ENCODE measurements at regions not wholly inside any gene's neighbourhood (a gene's known extent, or its start where the extent isn't known, plus 50 kb on each side); places are given as distances from the start of the nearest gene placed in this dataset.

DNA sequence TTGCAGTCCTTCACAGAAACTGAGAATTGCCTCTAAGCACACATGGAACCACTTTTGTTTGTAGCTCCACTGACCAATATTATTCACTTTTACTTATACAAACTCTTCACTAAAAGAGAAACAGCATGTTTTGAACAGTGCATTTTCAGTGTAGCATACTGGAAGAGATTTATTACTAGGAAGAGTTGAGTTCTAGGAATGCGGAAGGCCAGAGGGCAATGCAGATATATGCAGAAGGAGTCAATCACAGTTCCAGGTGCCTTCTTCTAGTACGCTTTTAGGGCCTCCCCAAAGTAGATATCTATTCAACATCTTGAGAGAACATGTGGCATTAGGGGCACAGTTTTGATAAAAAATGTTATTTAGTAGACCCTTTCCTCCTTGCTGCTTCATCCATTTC, 1654.0 kb upstream of the ZEB2 start:
- no peak for DNase-seq

DNA sequence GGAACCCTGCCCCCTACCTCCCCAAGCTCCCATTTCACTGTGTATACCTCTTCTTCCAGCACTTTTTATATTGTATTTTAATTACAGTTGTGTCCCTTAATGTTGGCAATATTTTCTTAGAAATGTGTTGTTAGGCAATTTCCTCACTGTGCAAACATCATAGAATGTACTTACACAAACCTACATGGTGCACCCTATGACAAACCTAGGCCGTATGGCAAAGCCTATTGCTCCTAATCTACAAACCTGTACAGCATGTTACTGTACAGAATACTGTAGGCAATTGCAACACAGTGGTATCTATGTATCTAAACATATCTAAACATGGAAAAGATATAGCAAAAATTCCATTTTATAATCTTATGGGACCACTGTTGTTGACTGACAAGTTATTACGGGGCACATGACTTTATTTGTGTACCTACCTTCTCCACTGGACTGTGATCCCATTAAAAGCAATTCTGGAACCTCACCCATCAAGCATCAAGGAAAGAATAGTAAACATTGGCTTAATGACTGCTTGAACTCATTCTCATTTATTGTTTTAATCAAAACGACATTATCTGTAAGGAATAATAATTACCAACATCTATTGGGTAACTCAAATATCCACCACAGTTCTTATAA, 1641.5 kb upstream of the ZEB2 start:
- no peak for DNase-seq

DNA sequence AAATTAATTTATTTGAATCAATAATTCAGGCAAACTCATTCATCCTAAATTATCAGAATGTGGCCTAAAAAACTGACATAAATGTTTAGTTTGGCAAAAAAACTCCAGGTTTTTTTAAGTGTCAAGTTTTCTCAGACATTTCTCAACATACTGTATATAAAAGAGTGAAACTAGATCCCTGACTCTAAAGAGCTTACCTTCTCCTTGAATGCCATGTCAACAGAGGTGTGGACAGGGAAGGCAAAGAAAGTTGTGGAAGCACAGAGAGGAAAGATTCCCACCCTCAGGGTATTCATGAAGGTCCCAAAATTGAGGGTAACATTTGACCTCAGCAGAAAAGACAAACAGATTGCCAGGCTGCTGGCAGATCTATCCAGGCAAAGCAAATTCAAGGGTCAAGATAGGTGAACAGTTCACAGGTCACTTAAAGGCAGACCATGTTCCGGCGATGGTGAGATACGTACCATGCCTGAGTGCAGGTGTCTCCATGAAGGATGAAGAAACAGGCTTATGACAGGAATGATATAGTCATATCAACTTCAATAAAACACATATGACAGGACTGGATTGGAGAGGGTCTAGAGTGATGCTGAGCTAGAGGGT, 1638.3 kb upstream of the ZEB2 start:
- DNase-seq = no peak

DNA sequence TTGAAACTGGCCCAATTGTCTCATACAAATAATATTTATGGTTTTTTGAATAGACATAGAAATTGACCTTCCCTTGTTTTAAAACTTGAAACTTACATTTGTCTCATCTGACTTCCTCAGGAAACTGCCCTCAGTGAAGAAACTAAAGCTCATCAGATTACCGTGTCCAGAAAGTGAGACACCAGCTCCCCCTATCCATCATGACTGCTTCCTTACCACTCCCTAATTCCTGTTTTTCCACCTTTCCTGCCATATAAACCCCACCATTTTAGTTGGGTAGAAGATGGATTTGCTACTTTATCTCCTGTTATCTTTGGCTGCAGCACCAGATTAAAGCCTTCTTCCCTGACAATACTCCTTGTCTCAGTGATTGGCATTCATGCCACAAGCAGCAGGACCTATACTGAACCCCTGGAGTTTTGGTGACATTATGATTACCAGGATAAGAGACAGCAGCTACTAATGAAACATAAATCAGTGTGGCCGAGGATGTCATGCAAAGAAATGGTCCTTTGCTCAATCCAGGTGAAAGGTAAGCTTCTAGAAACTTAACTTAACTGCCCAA, 1627.6 kb upstream of the ZEB2 start:
- DNase-seq = no peak

GRCh38 chr2:146143971-146144370, 1624.1 kb upstream of the ZEB2 start:
- peak; percentile 2 to 22 for DNase-seq

- DNase-seq = no peak
Measured at GRCh38 chr2:146138820-146139219, 1618.9 kb upstream of the ZEB2 start.

DNA sequence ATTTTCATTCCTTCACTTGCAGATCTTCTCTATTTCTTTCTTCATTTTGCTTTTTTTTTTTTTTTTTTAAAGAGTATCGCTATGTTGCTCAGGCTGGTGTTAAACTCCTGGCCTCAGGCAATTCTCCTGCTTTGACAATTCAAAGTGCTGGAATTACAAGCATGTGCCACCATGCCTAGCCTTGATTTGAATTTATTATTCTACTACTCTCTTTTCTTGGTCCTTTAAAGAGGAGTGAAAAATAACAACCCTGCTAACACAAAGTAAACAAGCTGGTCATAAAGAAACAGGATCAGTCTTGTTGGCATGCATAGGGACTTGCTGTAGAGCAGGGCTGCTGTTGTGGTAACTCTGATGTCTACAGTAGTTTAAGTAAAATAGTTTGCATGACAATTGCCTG, 1615.3 kb upstream of the ZEB2 start:
- no peak for DNase-seq

- DNase-seq = no peak
Measured at GRCh38 chr2:146131785-146132184, 1611.9 kb upstream of the ZEB2 start.

- DNase-seq = no peak
Measured at GRCh38 chr2:146131048-146131447, 1611.1 kb upstream of the ZEB2 start.

DNA sequence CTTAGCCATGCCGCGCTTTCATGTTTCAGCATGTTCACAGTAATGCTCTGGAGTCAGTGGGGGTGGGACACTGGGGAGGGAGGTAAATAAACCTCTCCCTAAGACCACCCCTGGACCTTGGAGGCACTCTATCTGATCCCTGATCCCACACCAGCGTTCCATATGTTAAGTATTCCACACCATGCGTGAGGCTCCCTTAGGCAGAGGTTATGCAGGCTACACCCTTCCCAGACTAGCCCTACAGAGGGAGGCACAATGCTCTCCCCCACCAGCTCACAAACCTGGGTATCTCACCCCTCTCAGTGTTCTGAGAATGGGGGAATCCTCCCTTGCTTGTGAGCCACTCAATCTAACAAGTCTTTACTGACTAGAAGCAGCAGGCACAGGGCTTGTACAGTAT, 1610.4 kb upstream of the ZEB2 start:
- no peak for DNase-seq

DNA sequence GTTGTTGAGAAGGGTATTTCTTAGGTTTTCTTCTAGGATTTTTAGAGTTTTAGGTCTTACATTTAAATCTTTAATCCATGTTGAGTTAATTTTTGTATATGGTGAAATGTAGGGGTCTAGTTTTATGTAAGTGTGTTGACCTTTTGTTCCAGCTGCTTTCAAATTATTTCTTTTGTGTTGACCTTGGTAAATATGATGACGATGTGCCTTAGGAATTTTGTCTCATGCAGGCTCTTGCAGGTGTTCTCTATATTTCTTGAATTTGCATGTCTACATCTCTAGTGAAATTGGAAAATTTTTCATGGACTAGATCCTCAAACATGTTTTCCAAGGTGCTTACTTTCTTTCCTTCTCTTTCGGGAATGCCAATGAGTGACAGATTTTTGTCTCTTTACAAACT, 1609.3 kb upstream of the ZEB2 start:
- DNase-seq = no peak

- no peak for DNase-seq
Measured at GRCh38 chr2:146128216-146128615, 1608.3 kb upstream of the ZEB2 start.

DNA sequence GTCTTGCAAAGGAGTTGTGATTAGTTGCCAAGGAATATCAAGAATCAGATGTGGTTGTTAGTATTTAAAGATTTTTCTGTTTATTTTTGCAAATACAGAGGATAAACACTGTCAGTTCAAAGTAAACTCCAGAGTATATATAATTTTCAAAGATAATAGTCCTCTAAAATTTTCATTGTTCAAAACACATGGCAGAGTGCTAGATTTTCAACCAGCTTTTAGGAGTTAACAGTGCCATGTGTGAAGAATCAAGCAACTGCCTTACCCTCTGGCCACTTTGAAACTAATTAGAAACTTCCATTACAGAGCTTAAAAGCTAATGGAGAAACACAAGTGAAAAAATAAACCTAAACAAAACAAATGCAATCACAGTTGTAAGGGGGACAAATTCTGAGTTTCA, 1605.6 kb upstream of the ZEB2 start:
- no peak for DNase-seq

- peak; percentile 13 to 18 for DNase-seq
Measured at GRCh38 chr2:146124741-146125140, 1604.8 kb upstream of the ZEB2 start.

DNA sequence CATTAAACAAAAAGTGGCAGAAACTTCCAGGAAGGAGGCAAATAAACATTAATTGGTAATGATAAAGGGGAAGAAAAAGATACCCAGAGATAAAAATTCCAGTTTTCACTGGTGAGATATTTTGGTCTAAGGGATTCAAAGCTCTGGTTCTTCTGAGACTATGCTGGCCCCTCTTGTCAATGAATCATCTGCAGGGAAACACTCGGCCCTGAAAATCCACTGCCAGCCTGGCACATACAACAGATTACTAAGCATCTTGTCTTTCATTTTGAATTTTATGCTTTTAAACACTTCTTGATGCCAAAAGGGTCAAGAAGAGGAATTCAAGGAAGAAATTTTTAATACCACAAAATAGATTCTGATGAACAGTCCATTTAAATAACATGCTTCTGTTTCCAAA, 1603.8 kb upstream of the ZEB2 start:
- DNase-seq = no peak

DNA sequence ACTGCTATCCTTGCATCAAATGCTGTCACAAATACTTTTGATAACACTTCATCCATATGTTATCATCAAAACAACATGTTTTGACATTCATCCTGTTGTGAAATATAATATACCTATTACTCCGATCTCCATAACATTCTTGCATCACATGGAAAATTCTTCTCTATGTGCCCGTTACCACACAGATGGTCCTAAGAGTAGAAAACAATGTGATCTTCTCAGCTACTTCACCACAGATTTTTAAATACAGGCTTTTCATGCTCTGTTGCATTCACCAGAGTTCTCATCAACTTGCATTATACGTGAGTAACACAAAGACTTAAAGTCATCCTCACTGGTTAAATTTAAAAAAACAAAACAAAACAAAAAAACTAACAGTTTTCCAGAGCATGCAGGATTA, 1603.3 kb upstream of the ZEB2 start:
- no peak for DNase-seq

GRCh38 chr2:146119586-146119985, 1599.7 kb upstream of the ZEB2 start:
- no peak for DNase-seq

DNA sequence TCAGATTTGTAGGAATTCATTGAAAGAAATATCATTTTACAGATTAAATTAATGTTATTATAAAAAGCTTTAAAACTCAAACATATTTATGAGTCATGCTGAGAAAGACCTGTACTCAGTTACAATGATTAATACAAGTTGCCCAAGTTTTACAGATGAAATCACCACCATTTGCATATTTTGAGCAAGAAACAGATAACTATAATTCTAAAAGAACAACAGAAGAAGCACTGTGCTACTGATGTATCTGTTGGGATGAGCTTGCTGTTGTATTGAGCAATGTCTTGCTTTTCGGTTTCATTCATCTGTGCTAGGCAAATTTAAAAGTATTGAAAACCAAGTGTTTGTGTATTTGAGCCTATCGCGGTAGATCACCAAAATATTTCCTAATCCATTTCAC, 1589.1 kb upstream of the ZEB2 start:
- DNase-seq = no peak

GRCh38 chr2:146094185-146094584, 1574.3 kb upstream of the ZEB2 start:
- no peak for DNase-seq

- no peak for DNase-seq
Measured at GRCh38 chr2:146081459-146081858, 1561.5 kb upstream of the ZEB2 start.

GRCh38 chr2:146080925-146081324, 1561.0 kb upstream of the ZEB2 start:
- no peak for DNase-seq

- no peak for DNase-seq
Measured at GRCh38 chr2:146079216-146079615, 1559.3 kb upstream of the ZEB2 start.

DNA sequence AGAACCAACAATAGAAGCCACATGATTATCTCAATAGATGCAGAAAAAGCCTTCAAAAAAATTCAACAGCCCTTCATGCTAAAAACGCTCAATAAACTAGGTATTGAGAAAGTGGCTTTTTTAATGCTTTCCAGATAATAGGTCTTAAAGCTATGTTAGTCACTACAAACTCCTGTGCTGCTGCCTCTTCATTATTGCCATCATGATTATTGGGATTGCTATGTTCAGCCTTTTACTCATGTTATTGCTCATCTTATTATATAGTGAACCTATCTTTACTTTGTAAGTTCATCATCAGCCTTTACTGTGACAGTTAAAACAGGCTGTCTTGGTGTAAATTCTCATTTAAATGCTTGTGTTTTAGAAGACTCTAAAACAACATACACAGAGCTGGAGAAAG, 1557.2 kb upstream of the ZEB2 start:
- DNase-seq = no peak

GRCh38 chr2:146068051-146068450, 1548.1 kb upstream of the ZEB2 start:
- DNase-seq = no peak

DNA sequence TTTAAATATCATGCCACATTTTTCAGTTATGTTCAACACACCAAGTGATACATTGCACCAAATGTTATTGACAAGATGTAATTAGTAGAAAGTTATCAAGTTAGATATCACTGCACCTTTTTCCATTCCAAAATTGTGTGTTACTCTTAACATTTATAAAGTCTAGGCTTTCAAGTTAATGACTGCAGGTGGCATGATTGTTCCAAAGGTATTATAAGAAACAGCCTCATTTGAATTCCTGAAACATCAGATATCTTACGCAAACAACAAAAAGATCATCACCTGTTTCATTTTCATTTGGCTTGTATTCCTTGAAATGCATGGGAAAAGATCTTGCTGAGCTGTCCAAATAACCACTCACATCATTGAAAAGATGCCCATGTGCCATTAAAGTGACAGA, 1528.2 kb upstream of the ZEB2 start:
- DNase-seq = no peak
